ENCODE measurements at regions not wholly inside any gene's neighbourhood (a gene's known extent, or its start where the extent isn't known, plus 50 kb on each side); places are given as distances from the start of the nearest gene placed in this dataset.

DNA sequence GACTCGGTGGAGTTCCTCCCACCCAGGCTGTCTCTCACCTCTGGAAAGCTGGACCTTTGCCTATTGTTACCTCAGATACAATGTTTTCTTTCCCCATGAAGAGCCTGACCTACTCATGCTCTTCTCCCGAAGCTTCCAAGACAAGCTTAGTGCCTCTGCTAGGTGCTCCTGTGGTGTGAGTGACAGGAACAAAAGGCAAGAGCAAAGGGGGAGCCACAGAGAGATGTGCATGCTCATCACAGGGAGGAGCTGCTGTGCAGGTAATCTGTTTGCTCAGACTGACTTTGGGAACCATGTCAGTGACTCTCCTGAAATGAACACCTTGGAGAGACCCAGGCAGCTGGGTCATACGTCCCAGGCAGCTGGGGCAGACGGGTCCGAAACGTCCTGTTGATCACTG lies 53.6 kb upstream of the VSTM5 start:
- TF ChIP-seq, protein P1, sequence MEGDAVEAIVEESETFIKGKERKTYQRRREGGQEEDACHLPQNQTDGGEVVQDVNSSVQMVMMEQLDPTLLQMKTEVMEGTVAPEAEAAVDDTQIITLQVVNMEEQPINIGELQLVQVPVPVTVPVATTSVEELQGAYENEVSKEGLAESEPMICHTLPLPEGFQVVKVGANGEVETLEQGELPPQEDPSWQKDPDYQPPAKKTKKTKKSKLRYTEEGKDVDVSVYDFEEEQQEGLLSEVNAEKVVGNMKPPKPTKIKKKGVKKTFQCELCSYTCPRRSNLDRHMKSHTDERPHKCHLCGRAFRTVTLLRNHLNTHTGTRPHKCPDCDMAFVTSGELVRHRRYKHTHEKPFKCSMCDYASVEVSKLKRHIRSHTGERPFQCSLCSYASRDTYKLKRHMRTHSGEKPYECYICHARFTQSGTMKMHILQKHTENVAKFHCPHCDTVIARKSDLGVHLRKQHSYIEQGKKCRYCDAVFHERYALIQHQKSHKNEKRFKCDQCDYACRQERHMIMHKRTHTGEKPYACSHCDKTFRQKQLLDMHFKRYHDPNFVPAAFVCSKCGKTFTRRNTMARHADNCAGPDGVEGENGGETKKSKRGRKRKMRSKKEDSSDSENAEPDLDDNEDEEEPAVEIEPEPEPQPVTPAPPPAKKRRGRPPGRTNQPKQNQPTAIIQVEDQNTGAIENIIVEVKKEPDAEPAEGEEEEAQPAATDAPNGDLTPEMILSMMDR (IDR thresholded peaks at IDR 0.05; ENCODE audit: insufficient read depth, low read length, poor library complexity, severe bottlenecking), result no peak
- TF ChIP-seq EZH2phosphoT487 (conservative IDR thresholded peaks at IDR 0.05; ENCODE audit: low read length), result no peak
